ENCODE measurements at regions not wholly inside any gene's neighbourhood (a gene's known extent, or its start where the extent isn't known, plus 50 kb on each side); places are given as distances from the start of the nearest gene placed in this dataset.

- TF ChIP-seq, protein P1, sequence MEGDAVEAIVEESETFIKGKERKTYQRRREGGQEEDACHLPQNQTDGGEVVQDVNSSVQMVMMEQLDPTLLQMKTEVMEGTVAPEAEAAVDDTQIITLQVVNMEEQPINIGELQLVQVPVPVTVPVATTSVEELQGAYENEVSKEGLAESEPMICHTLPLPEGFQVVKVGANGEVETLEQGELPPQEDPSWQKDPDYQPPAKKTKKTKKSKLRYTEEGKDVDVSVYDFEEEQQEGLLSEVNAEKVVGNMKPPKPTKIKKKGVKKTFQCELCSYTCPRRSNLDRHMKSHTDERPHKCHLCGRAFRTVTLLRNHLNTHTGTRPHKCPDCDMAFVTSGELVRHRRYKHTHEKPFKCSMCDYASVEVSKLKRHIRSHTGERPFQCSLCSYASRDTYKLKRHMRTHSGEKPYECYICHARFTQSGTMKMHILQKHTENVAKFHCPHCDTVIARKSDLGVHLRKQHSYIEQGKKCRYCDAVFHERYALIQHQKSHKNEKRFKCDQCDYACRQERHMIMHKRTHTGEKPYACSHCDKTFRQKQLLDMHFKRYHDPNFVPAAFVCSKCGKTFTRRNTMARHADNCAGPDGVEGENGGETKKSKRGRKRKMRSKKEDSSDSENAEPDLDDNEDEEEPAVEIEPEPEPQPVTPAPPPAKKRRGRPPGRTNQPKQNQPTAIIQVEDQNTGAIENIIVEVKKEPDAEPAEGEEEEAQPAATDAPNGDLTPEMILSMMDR (IDR thresholded peaks at IDR 0.05; ENCODE audit: poor library complexity): no peak
- TF ChIP-seq EZH2phosphoT487 (IDR thresholded peaks at IDR 0.05; ENCODE audit: low read depth, severe bottlenecking, unreplicated experiment): no peak
Measured at GRCh38 chr9:87087197-87087596, 139.9 kb upstream of the GAS1 start.
